Upper lobe of left lung (tissue), 4 donors: ENCODE measurements at regions not wholly inside any gene's neighbourhood (a gene's known extent, or its start where the extent isn't known, plus 50 kb on each side); places are given as distances from the start of the nearest gene placed in this dataset.

Experiments
- CTCF ChIP-seq, 6 experiments: fragments of 450-650 bp in 4 of 6; fragments of 200-600 bp in 2 of 6; sonication (generic) in 2 of 6; IDR thresholded peaks; one replicate each; pipeline ENCODE4 v1.5.1; 2016 to 2019; ENCODE audit warnings: antibody characterized with exemption in 6 of 6
- POLR2A ChIP-seq, 4 donors: fragments of 450-650 bp; IDR thresholded peaks; one replicate each; pipeline ENCODE4 v1.5.1; 2016 to 2017; ENCODE audit warnings: antibody characterized with exemption in 4 of 4, mild to moderate bottlenecking in 2 of 4

- TF ChIP-seq CTCF (IDR thresholded peaks at IDR 0.05) (no peak), POLR2A (IDR thresholded peaks at IDR 0.05) (no peak)
These were observed 282.1 kb upstream of the TMEM161B start for GRCh38 chr5:88550736-88551135.
